Activated T-cell treated with anti-CD3 and anti-CD28 coated beads, Interleukin-2, amount 50 U/mL, for 72 hours (primary cell): ENCODE measurements at regions not wholly inside any gene's neighbourhood (a gene's known extent, or its start where the extent isn't known, plus 50 kb on each side); places are given as distances from the start of the nearest gene placed in this dataset.
"Not testable (repeated sequence)": the region's sequence is repeated elsewhere in the genome, so short reads cannot be mapped to it uniquely, and the experiment has no call there.

ENCODE experiments used
- ATAC-seq, 2 donors: fragments of 150-1000 bp; cut with Tn5 transposase; replicated peaks in 1 of 2; 2 replicates each; pipeline ENCODE4 v1.10.0; 2021; ENCODE audit warnings: moderate library complexity in 2 of 2, mild to moderate bottlenecking in 1 of 2
- DNase-seq, 2 donors: peaks; one replicate each; pipeline ENCODE4 v3.0.0; 2021 to 2022; ENCODE audit warnings: mixed read lengths in 1 of 2
- H3K27ac Mint-ChIP-seq: one replicate; pipeline ENCODE4 v1.8.0; 2022; ENCODE audit warnings: mild to moderate bottlenecking, moderate library complexity, mixed read lengths
- H3K27me3 Mint-ChIP-seq: one replicate; pipeline ENCODE4 v1.8.0; 2022; ENCODE audit warnings: low read depth, mixed read lengths
- H3K36me3 Mint-ChIP-seq, 2 donors: one replicate each; pipeline ENCODE4 v1.8.0; 2022; ENCODE audit warnings: mixed read lengths in 2 of 2, mild to moderate bottlenecking in 1 of 2; ENCODE audit not compliant: insufficient read depth in 2 of 2
- H3K4me1 Mint-ChIP-seq: one replicate; pipeline ENCODE4 v1.8.0; 2022; ENCODE audit warnings: low read depth, mixed read lengths
- H3K4me3 Mint-ChIP-seq, 2 donors: one replicate each; pipeline ENCODE4 v1.8.0; 2022; ENCODE audit warnings: mild to moderate bottlenecking in 2 of 2, mixed read lengths in 2 of 2, moderate library complexity in 2 of 2
- H3K9me3 Mint-ChIP-seq, 2 donors: one replicate each; pipeline ENCODE4 v1.8.0; 2022; ENCODE audit warnings: mixed read lengths in 2 of 2

DNA sequence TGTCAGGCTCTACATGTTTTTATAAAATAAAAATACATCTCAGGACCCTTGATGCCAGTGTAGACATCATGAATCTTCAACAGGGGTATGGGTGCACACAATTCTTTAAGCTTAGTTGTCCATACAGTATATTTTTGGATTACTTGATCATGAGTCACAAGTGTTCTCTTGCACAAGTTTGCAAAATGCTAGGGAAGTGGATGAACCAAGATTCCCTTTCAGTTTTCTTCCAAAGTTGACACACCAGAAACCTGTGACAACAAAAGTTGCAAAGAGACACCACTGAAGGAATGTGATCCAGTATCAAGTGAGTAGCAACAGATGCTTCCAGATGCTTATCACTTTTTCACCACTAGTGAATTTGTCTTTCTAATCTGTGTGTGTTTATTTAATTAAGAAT lies 1021.2 kb downstream of the PCDH7 start:
- no peaks in the 10 kb centered on the region for H3K4me1 Mint-ChIP-seq

DNA sequence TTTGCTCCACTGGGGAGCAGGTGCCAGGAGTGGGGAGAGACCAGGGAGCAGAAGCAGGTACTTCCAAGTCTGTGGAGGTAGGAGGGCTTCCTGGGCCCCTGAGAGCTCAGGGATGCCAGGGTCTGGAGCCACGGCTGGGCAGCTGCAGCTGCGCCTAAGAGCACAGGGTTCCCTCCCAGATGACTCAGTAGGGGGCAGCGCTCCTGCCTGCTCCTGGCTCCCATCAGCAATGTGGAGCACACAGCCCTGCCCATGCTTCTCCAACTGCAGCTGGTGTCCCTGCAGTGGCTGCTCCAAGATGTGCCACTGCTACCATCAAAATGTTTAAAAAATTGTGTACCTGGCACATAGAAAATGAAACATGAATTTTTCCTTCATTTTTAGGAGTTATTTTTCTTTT lies 1028.2 kb downstream of the PCDH7 start:
- no peak overlapping the region for H3K27ac Mint-ChIP-seq
- no peak for DNase-seq
- no peak overlapping the region for H3K4me3 Mint-ChIP-seq
- H3K27me3 Mint-ChIP-seq: no peaks in the 10 kb centered on the region
- H3K4me1 Mint-ChIP-seq: no peaks in the 10 kb centered on the region
- peaks cover 8% of the 10 kb centered on the region in 2 donors for H3K9me3 Mint-ChIP-seq
- H3K36me3 Mint-ChIP-seq: no peaks in the 10 kb centered on the region
- ATAC-seq: no peak

More for the DNA sequence above, 1021.2 kb downstream of the PCDH7 start:
- Mint-ChIP-seq H3K27me3 (no peaks in the 10 kb centered on the region), H3K4me3 (no peak overlapping the region), H3K36me3 (no peaks in the 10 kb centered on the region), H3K27ac (no peak overlapping the region), H3K9me3 (peaks cover 0 to 5% of the 10 kb centered on the region in 2 donors)
- no peak for ATAC-seq
- DNase-seq: no peak

DNA sequence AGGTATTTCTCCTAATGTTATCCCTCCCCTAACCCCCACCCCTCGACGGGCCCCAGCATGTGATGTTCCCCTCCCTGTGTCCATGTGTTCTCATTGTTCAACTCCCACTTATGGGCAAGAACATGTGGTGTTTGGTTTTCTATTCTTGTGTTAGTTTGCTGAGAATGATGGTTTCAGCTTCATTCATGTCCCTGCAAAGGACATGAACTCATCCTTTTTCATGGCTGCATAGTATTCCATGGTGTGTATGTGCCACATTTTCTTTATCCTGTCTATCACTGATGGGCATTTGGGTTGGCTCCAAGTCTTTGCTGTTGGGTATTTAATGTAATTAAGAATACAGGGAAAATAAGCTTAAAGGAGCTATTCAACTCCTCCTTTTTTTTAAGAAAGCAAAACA lies 1030.4 kb downstream of the PCDH7 start:
- not testable (repeated sequence) for H3K36me3 Mint-ChIP-seq, H3K9me3 Mint-ChIP-seq, H3K27me3 Mint-ChIP-seq, DNase-seq, ATAC-seq, H3K4me1 Mint-ChIP-seq, H3K27ac Mint-ChIP-seq, H3K4me3 Mint-ChIP-seq

DNA sequence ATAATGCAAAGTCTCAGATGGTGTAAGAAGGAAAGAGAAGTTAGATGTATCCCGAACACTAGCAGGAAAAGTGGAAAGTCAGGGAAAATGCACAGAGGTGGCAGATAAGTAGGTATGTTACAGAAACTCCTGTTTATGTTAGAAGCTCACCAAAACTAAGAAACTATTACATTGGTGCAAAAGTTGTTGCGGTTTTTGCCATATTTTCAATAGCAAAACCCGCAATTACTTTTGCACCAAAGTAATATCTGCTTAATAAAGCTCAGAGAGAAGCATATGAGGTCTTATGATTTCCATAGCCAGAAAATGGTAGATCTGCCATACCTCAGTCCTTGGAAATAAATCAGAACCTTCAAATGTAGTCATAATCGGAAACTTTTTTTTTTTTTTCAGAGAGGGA lies 1035.6 kb downstream of the PCDH7 start:
- no peak overlapping the region for H3K27ac Mint-ChIP-seq
- H3K4me3 Mint-ChIP-seq: no peak overlapping the region
- H3K36me3 Mint-ChIP-seq: peaks cover 0 to 1% of the 10 kb centered on the region in 2 donors
- no peak for ATAC-seq
- no peaks in the 10 kb centered on the region for H3K4me1 Mint-ChIP-seq
- peaks cover 18 to 21% of the 10 kb centered on the region in 2 donors for H3K9me3 Mint-ChIP-seq
- no peaks in the 10 kb centered on the region for H3K27me3 Mint-ChIP-seq
- no peak for DNase-seq

DNA sequence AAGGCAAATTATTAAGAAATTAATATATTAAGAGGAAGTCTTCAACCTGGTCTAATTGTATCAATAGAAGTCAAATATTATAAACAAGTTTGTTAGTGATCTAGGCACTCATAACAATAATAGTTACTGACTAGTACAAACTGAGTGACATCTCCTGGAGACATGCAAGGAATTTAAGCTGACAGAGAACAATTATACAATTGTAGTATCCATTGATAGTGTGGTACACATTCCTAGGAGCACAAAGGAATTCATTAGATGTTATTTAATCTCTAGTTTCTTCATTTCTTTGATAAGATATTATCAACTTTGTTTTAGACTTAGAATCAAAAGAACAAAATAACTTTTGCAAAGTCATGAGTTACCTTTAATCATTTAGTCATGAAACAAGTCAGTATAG lies 1048.6 kb downstream of the PCDH7 start:
- Mint-ChIP-seq H3K27me3 (no peaks in the 10 kb centered on the region), H3K36me3 (no peaks in the 10 kb centered on the region), H3K27ac (no peak overlapping the region), H3K4me1 (no peaks in the 10 kb centered on the region), H3K4me3 (no peak overlapping the region), H3K9me3 (peaks cover 9 to 11% of the 10 kb centered on the region in 2 donors)
- ATAC-seq: no peak
- no peak for DNase-seq

- ATAC-seq: no peak
Measured at GRCh38 chr4:31783311-31783710, 1063.1 kb downstream of the PCDH7 start.

DNA sequence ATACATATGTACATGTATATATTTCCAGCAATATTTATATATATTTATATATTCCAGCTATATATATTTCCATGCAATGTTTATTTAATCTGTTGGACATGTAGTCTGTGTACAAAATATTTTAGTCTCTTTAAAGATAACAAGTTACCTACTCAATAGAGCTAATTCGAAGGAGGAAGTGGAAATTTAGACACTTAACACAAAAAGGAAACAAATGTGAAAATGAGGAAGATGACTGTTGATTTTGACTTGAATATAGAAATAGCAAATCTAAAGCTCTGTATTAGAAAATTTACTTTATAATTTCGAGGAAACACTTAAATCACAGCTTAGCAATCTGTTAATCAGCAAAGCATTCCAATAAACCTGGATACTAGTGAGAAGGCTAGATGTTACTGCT lies 1064.4 kb downstream of the PCDH7 start:
- Mint-ChIP-seq H3K27ac (no peak overlapping the region), H3K9me3 (peaks cover 2 to 8% of the 10 kb centered on the region in 2 donors), H3K36me3 (peaks cover 0 to 2% of the 10 kb centered on the region in 2 donors), H3K27me3 (no peaks in the 10 kb centered on the region), H3K4me1 (no peaks in the 10 kb centered on the region), H3K4me3 (no peak overlapping the region)
- ATAC-seq: no peak
- no peak for DNase-seq

More at GRCh38 chr4:31783311-31783710, 1063.1 kb downstream of the PCDH7 start:
- H3K36me3 Mint-ChIP-seq: peaks cover 0 to 2% of the 10 kb centered on the region in 2 donors
- no peaks in the 10 kb centered on the region for H3K4me1 Mint-ChIP-seq
- peaks cover 2 to 8% of the 10 kb centered on the region in 2 donors for H3K9me3 Mint-ChIP-seq
- DNase-seq: no peak
- no peak overlapping the region for H3K4me3 Mint-ChIP-seq
- H3K27me3 Mint-ChIP-seq: no peaks in the 10 kb centered on the region
- no peak overlapping the region for H3K27ac Mint-ChIP-seq

DNA sequence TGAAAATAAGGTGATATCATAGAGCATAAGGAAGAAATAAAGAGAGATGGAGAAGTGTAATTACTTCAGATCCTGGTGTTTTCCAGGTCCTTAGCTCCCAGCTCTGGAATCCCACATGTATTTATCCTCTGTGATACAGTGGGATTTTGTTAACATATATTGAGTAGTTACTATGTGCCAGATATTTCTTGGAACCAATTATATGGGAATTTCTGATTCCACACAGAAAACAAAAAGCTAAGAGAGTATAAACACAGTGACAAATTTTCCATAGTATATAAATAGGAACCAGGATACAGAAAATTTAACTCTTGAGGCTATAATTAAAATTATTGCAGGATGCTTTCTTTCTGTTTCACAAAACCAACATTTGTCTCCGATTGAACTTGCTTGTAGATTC lies 1067.5 kb downstream of the PCDH7 start:
- no peaks in the 10 kb centered on the region for H3K4me1 Mint-ChIP-seq
- no peaks in the 10 kb centered on the region for H3K27me3 Mint-ChIP-seq
- no peak for ATAC-seq
- no peak overlapping the region for H3K27ac Mint-ChIP-seq
- H3K9me3 Mint-ChIP-seq: peaks cover 4 to 5% of the 10 kb centered on the region in 2 donors
- no peak overlapping the region for H3K4me3 Mint-ChIP-seq
- no peak for DNase-seq
- H3K36me3 Mint-ChIP-seq: peaks cover 0 to 1% of the 10 kb centered on the region in 2 donors

DNA sequence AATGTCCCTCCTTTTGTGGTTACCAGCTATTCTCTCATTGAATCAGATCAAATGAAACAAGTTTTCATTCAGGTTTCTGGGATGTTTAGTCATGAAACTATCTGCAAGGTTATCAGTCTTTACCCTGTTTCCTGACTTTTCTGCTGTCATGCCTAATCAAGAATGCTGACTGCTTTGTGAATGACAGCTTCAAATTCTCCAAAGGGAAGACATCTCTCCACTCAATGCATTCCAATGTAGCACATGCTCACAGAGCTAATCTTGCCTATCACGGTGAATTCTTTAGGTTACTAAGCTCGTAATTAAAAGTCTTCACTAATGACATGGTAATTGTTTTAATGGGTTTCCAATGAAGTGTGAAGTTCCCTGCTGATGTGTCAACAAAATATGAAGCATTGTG lies 1068.5 kb downstream of the PCDH7 start:
- no peak for DNase-seq
- Mint-ChIP-seq H3K27ac (no peak overlapping the region), H3K4me1 (no peaks in the 10 kb centered on the region), H3K27me3 (no peaks in the 10 kb centered on the region), H3K9me3 (peaks cover under 1 to 2% of the 10 kb centered on the region in 2 donors), H3K36me3 (no peaks in the 10 kb centered on the region), H3K4me3 (no peak overlapping the region)
- ATAC-seq: no peak

DNA sequence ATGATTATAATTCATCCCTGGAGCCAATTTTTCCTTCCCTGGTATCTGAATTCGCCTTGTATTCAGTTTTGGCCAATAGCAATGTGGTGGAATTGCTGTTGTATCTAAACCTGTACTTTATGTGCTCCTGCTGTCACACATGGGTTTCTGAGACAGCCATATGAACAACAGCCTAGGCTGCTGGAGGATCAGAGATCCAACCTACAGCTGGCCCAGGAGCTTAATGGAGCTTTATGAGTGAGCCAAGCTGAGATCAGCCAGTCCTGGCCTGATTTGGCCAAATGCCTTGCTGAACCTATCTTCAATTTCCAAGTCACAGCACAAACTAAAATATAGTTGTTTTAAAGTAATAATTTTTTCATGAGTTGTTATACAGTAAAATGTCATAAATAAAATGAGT lies 1071.5 kb downstream of the PCDH7 start:
- Mint-ChIP-seq H3K4me1 (no peaks in the 10 kb centered on the region), H3K4me3 (no peak overlapping the region), H3K27ac (no peak overlapping the region), H3K27me3 (no peaks in the 10 kb centered on the region), H3K36me3 (no peaks in the 10 kb centered on the region), H3K9me3 (peaks cover 4% of the 10 kb centered on the region in 2 donors)
- no peak for ATAC-seq
- no peak for DNase-seq

- no peak overlapping the region for H3K4me3 Mint-ChIP-seq
- no peaks in the 10 kb centered on the region for H3K36me3 Mint-ChIP-seq
- no peaks in the 10 kb centered on the region for H3K27me3 Mint-ChIP-seq
- H3K4me1 Mint-ChIP-seq: no peaks in the 10 kb centered on the region
- no peak for DNase-seq
- peaks cover 6 to 7% of the 10 kb centered on the region in 2 donors for H3K9me3 Mint-ChIP-seq
- no peak overlapping the region for H3K27ac Mint-ChIP-seq
- ATAC-seq: no peak
Measured at GRCh38 chr4:31793907-31794306, 1073.7 kb downstream of the PCDH7 start.

DNA sequence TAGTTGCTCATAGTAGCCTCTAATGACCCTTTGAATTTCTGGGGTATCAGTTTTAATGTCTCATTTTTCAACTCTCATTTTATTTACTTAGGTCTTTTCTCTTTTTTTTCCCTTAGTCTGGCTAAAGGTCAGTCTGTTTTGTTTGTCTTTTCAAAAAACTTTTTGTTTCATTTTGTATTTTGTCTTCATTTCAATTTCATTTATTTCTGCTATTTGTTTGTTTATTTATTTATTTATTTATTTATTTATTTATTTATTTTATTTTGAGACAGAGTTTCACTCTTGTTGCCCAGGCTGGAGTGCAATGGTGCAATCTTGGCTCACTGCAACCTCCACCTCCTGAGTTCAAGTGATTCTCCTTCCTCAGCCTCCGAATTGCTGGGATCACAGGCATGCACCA lies 1076.9 kb downstream of the PCDH7 start:
- DNase-seq, H3K36me3 Mint-ChIP-seq, H3K27me3 Mint-ChIP-seq, H3K27ac Mint-ChIP-seq, H3K4me1 Mint-ChIP-seq, H3K4me3 Mint-ChIP-seq, ATAC-seq: not testable (repeated sequence)
- H3K9me3 Mint-ChIP-seq: peaks cover 9 to 13% of the 10 kb centered on the region in 2 donors

- no peak for DNase-seq
- no peak for ATAC-seq
- Mint-ChIP-seq H3K27me3 (no peaks in the 10 kb centered on the region), H3K4me3 (no peak overlapping the region), H3K36me3 (no peaks in the 10 kb centered on the region), H3K27ac (no peak overlapping the region), H3K9me3 (peaks cover 7 to 8% of the 10 kb centered on the region in 2 donors), H3K4me1 (no peaks in the 10 kb centered on the region)
Measured at GRCh38 chr4:31803526-31804195, 1083.5 kb downstream of the PCDH7 start.

DNA sequence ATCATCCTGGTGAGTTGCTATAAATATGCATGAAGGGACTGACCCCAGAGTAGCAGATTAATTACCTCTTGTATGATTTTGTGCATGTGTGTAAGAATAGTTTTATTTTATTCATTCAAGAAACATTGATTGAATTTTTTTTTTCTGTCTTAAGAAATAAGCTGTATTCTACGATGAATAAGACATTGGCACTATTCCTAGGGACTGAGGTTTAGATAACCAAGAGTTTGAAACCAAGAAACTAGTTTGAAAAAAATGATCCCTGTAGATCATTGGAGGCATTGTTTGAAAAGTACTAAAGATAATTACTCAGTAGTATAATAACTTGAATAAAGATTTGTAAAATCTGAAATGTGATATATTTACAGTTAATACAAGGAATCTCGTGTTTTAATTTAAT lies 1086.9 kb downstream of the PCDH7 start:
- H3K36me3 Mint-ChIP-seq: no peaks in the 10 kb centered on the region
- ATAC-seq (no peak), DNase-seq (no peak)
- no peaks in the 10 kb centered on the region for H3K4me1 Mint-ChIP-seq
- H3K9me3 Mint-ChIP-seq: peaks cover 0 to 3% of the 10 kb centered on the region in 2 donors
- no peak overlapping the region for H3K4me3 Mint-ChIP-seq
- H3K27me3 Mint-ChIP-seq: no peaks in the 10 kb centered on the region
- H3K27ac Mint-ChIP-seq: no peak overlapping the region
